HG03039 (cell line): ENCODE measurements at regions not wholly inside any gene's neighbourhood (a gene's known extent, or its start where the extent isn't known, plus 50 kb on each side); places are given as distances from the start of the nearest gene placed in this dataset.
A peak's percentile ranks its signal among the peaks of the same experiment; 100 is the strongest.
"Not testable (repeated sequence)": the region's sequence is repeated elsewhere in the genome, so short reads cannot be mapped to it uniquely, and the experiment has no call there.

Experiments used
- ATAC-seq: cut with Tn5 transposase; IDR thresholded peaks from one replicate; pipeline ENCODE4 v1.9.1; 2021; ENCODE audit warnings: mild to moderate bottlenecking, moderate library complexity; ENCODE audit not compliant: unreplicated experiment

- no peak for ATAC-seq
These were observed 352.8 kb upstream of the SYNCRIP start for GRCh38 chr6:85995339-85996033.

DNA sequence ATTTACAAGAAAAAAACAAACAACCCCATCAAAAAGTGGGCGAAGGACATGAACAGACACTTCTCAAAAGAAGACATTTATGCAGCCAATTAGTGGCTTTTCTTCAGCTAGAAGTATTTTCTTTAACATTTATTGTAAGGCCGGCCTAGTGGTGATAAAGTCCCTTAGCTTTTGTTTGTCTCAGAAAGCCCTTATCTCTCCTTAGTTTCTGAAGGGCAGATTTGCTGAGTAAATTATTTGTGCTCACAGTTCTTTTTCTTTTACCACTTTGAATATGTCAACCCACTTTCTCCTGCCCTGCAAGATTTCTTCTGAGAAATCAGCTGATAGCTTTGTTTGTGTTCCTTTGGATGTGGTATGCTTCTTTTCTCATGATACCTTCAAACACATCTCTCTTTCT lies 344.0 kb upstream of the SYNCRIP start:
- no peak for ATAC-seq

DNA sequence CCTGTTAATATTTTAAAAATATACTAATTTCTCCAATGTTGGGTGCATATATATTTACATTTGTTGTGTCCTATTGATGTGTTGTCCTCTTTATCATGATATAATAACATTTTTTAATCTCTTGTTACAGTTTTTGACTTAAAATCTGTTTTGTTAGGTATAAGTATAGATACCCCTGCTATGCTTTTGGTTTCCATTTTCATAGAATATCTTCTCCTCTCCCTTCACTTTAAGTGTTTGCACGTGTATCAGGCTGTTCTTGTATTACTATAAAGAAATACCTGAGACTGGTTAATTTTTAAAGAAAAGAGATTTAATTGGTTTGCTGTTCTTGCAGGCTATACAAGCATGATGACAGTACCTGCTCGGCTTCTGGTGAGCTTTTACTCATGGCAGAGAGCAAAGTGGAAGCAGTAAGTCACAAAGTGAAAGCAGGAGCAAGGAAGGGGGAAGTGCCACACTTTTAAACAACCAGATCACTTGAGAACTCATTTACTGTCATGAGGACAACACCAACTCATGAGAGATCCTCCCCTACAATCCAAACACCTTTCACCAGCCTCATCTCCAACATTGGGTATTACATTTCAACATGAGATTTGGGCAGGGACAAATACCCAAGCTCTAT lies 340.5 kb upstream of the SYNCRIP start:
- ATAC-seq, result no peak

- ATAC-seq, result no peak
These were observed 335.0 kb upstream of the SYNCRIP start for GRCh38 chr6:85977661-85978060.

DNA sequence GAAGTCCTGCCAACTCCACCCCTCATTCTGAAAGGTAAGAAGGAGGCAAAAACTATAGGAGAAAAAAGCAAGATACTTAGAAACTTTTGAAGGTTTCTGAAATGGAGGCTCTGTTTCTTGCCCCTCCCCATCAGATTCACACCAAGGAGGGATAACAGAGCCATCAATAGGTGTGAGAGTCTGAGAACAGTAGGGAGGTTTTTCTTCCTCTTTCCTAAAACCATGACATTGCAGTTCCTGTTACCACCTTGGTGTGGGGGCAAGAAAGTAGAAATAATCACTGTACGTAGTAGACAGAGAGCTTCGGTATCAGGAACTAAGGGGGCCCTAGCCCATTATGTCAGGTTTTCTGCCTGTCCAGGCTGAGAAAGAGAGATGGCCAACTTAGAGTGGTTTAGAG lies 333.3 kb upstream of the SYNCRIP start:
- ATAC-seq, result no peak

GRCh38 chr6:85971238-85971637 lies 328.6 kb upstream of the SYNCRIP start:
- ATAC-seq, result no peak

- no peak for ATAC-seq
These were observed 324.1 kb upstream of the SYNCRIP start for GRCh38 chr6:85966828-85967227.

DNA sequence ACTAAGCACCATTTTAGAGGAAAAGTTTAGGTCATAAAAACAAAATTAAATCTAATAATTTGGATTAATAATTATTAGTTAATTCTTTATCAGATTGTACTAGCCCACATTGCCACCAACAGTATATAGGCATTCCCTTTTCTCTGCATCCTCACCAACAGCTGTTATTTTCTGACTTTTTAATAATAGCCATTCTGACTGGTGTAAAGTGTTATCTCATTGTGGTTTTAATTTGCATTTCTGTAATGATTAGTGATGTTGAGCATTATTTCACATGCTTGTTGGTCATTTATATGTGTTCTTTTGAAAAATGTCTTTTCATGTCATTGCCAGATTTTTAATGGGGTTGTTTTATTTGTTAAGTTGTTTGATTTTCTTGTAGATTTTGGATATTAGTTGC lies 319.1 kb upstream of the SYNCRIP start:
- no peak for ATAC-seq

DNA sequence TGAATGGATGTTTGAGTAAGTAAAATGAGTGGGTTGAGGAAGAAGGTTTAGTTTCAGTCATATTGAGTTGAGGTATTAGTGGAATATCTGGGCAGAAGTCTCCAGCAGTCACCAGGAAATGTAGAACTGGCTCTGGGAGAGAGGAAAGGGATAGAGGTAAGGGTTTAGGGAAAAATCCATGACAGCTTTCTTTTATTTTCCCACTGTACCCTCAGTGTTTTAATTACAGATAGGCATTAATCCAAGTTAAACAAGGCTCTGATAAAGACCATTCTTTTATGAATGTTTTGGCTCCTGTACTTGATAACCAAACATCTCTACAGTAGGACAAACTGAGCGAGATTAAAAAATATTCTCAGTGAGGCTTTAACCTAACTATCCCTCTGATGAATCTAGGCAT lies 318.4 kb upstream of the SYNCRIP start:
- ATAC-seq, result no peak

DNA sequence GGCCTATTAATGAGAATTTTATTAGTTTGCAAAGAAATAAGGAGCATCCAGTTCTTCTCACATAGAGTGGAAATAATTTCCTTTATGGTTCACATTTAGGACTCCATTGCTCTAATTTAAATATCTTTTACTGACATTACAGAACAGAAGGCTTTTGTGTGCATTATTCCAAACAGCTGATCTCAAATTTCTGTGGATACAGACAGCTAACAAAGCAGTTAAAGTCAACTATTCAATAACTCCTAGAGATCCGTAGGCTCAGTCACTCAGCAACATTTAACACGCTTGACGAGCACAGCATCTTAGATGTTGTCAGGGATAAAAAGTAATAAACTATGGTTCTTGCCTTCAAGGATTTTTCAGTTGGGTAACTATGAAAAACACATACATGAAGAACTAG lies 305.8 kb upstream of the SYNCRIP start:
- ATAC-seq, result no peak

DNA sequence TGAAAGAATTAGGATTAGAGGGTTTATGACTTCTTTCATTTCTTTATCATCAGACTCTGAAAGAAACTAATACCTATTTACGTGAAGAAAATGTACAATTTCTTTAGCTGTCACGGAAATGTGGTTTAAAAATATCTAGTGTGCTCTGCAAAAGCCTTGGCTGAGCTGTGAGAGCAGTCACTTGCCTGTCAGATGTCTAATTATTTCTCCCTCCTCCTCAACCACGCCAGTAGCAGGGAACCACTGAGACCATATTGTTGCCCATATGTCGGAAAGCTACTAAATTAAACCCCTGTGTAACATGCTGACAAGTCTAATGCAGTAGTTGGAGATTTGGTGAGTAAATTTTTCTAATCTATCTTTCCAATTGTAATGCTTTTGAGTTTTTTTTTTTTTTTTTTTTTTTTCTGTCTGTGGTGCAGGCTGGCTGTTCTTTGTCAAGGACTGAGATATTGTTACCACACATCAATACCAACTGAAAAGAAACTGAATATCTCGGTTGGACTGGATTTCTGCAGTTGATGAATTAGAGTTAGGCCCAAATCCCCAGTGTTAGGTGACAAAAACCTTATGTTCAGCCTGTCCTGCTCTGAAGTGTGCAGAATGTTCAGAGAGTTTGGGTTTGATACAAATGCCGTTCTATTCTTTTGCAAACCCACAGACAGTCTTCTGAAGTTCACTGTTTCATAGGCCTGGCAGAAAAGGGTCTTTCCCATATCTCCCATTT lies 302.9 kb upstream of the SYNCRIP start:
- no peak for ATAC-seq

- ATAC-seq, result no peak
These were observed 302.1 kb upstream of the SYNCRIP start for GRCh38 chr6:85944776-85945175.

DNA sequence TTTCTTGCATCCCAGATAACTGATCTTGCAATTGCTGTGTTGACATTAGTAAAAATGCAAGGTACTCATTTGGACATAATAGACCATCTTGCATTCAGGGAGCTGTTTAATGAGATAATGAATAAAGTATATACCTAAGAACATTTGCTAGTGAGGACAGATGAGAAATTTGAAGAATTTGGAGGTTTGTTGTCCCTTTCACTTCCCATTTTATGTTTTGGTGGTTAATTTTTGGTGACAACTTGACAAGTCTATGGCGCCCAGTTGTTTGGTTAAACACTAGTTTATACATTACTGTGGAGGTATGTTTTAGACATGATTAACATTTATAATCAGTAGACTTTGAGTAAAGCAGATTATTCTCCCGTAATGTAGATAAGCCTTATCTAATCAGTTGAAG lies 300.2 kb upstream of the SYNCRIP start:
- ATAC-seq, result no peak

DNA sequence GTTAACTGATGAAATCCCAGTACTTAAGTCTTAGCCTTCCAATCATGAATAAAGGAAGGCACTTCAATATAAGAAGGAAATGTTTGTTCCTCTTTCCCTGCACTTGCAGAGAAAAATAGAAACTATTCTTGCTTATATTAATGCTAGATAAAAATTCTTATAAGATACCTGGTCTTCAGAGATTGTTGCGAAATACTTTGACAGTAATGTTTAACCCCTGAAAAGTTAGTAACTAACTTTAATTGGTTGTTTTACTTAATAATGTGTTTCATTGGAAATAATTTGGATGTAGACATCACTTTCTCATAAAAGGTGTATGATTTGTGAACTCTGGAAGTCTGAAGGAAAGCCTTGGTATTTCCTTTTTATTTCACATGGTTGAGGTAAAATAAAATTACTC lies 294.2 kb upstream of the SYNCRIP start:
- no peak for ATAC-seq

- ATAC-seq, result peak; percentile 88
These were observed 280.3 kb upstream of the SYNCRIP start for GRCh38 chr6:85923013-85923430.

DNA sequence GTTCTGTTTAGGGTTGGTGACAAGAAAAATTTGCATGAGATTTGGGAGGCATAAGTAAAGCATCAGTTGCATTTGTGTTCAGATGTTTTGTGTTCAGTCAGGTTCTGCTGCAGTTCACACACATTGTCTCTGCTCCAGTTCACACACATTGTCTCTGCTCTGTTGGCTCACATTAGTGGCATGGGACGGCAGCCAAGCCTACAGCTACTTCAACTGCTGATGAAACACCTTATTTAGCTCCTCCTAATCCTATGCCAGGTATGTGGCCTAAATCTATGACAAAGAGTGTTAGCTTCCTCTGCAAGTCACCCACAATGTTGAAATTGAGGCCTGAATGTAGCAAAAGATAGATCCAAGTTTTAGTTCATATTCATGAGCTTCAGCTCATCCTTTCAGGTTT lies 278.1 kb upstream of the SYNCRIP start:
- ATAC-seq, result no peak

DNA sequence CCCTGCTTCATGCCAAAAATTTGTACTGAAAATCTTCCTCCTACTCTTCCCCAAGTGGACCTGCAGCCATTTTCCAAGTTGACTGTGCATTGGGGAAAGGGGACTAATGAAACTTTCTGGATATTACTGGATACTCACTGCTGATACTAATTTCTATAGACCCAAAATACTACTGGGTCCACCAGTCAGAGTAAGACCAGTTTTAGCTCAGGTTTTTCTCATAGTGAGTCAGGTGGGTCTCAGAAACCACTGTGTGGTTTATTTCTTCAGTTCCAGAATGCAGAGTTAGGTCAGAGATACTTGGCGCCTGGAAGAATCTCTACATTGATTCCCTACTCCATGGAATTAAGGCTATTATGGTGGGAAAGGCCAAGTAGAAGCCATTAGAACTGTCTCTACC lies 274.8 kb upstream of the SYNCRIP start:
- ATAC-seq, result no peak

- no peak for ATAC-seq
These were observed 270.3 kb upstream of the SYNCRIP start for GRCh38 chr6:85913001-85913400.

- no peak for ATAC-seq
These were observed 269.9 kb upstream of the SYNCRIP start for GRCh38 chr6:85912582-85912981.

DNA sequence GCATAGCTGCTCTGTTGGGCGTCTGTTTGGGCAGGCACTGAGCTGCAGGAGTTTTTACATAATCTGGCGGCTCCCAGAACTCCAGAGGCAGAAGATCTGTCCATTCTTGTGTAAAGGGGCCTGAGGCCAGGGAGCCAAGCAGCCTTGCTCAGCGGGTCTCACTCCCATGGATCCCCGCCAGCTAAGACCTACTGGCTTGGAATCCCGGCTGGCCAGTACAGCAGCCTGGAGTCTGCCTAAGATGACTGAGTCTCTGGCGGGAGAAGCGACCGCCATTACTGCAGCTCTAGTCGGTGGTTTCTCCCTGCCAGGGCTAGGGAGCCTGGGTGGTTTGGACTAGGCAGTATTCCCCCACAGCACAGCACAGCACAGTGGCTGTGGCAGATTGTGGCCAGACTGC lies 268.4 kb upstream of the SYNCRIP start:
- ATAC-seq, result no peak

DNA sequence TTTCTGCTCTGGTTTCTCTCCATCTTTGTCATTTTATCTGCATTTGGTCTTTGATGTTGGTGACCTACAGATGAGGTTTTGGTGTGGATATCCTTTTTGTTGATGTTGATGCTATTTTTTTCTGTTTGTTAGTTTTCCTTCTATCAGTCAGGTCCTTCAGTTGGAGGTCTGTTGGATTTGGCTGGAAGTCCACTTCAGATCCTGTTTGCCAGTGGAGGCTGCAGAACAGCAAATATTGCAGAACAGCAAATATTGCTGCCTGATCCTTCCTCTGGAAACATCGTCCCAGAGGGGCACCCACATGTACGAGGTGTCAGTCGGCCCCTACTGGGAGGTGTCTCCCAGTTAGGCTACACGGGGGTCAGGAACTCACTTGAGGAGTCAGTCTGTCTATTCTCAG lies 265.4 kb upstream of the SYNCRIP start:
- not testable (repeated sequence) for ATAC-seq

- ATAC-seq, result no peak
These were observed 249.7 kb upstream of the SYNCRIP start for GRCh38 chr6:85892346-85892745.
